K562 (cell line): ENCODE measurements at regions not wholly inside any gene's neighbourhood (a gene's known extent, or its start where the extent isn't known, plus 50 kb on each side); places are given as distances from the start of the nearest gene placed in this dataset.

Experiments
- BRD4 ChIP-seq: fragments of 200-600 bp; sonication (generic); IDR thresholded peaks from 2 replicates; pipeline ENCODE4 v1.6.1; 2017; ENCODE audit warnings: inconsistent platforms
- FOXJ2 ChIP-seq: fragments of 200-800 bp; sonication (Bioruptor generic); IDR thresholded peaks from 2 replicates; pipeline ENCODE4 v1.6.1; 2016; ENCODE audit warnings: missing genetic modification characterization, missing compliant biosample characterization
- IRF2 ChIP-seq: sonication (generic); formaldehyde crosslinking; IDR thresholded peaks from 2 replicates; pipeline ENCODE4 v1.8.1; 2022; ENCODE audit warnings: mild to moderate bottlenecking, missing genetic modification reagents
- MIER1 ChIP-seq: fragments of 450-650 bp; IDR thresholded peaks from 2 replicates; pipeline ENCODE4 v1.6.1; 2016; ENCODE audit warnings: antibody characterized with exemption, mild to moderate bottlenecking, low read depth
- PBX2 ChIP-seq, 2 experiments: IDR thresholded peaks in 1 of 2; conservative IDR thresholded peaks in 1 of 2; 2 replicates each; pipeline ENCODE4 v1.6.1; 2016; ENCODE audit warnings: low read depth in 2 of 2, mild to moderate bottlenecking in 1 of 2, missing compliant biosample characterization in 1 of 2, missing genetic modification characterization in 1 of 2, moderate library complexity in 1 of 2
- PKNOX1 ChIP-seq: fragments of 450-650 bp; IDR thresholded peaks from 2 replicates; pipeline ENCODE4 v1.6.1; 2016
- RBM34 ChIP-seq: fragments of 200-400 bp; formaldehyde crosslinking; IDR thresholded peaks from 2 replicates; pipeline ENCODE4 v1.6.1; 2018; ENCODE audit warnings: low read length, borderline replicate concordance; ENCODE audit not compliant: insufficient read depth
- TCF3 ChIP-seq: sonication (generic); formaldehyde crosslinking; IDR thresholded peaks from 2 replicates; pipeline ENCODE4 v1.4.0; 2020; ENCODE audit warnings: mild to moderate bottlenecking, missing genetic modification reagents
- TEAD4 ChIP-seq, 2 experiments: sonication (generic) in 1 of 2; formaldehyde crosslinking in 1 of 2; IDR thresholded peaks; 2 replicates each; pipeline versions ENCODE4 v1.6.1 to v1.8.0; 2012 to 2022; ENCODE audit warnings: borderline replicate concordance in 1 of 2, inconsistent platforms in 1 of 2, low read length in 1 of 2, mild to moderate bottlenecking in 1 of 2, missing genetic modification reagents in 1 of 2
- TSHZ1 ChIP-seq: fragments of 250-450 bp; sonication (Bioruptor Pico); IDR thresholded peaks from 2 replicates; pipeline ENCODE4 v1.4.0; 2020; ENCODE audit warnings: mild to moderate bottlenecking, moderate library complexity
- ZBTB9 ChIP-seq: fragments of 450-650 bp; formaldehyde crosslinking; IDR thresholded peaks from 2 replicates; pipeline ENCODE4 v1.4.0; 2020; ENCODE audit warnings: mild to moderate bottlenecking, moderate library complexity
- ZNF609 ChIP-seq: sonication (generic); formaldehyde crosslinking; IDR thresholded peaks from 2 replicates; pipeline ENCODE4 v1.8.1; 2023; ENCODE audit warnings: missing genetic modification reagents, mild to moderate bottlenecking, borderline replicate concordance

GRCh38 chr2:16400127-16400623, 265.5 kb downstream of the CYRIA start (continued):
- no peak for TF ChIP-seq MIER1
- no peak for TF ChIP-seq RBM34
- TF ChIP-seq FOXJ2 (tag) = no peak
- TF ChIP-seq PKNOX1 = peak; percentile 38; the same call in 1 of the 2 replicates
- TF ChIP-seq TEAD4 (IDR thresholded peaks at IDR 0.05; ENCODE audit: low read length) = peak; percentile 38; the same call in 1 of the 2 replicates
- TF ChIP-seq TEAD4 (CRISPR knock-in tag; IDR thresholded peaks at IDR 0.05; ENCODE audit: borderline replicate concordance) = no peak
- TF ChIP-seq TCF3 (CRISPR knock-in tag) = 0 out of 2 replicates have a peak, but pooled peaks have one; percentile 32
- TF ChIP-seq TSHZ1 (CRISPR knock-in tag) = no peak
- TF ChIP-seq IRF2 = no peak
- TF ChIP-seq PBX2 (CRISPR knock-in tag; IDR thresholded peaks at IDR 0.05; ENCODE audit: low read depth) = no peak
- 0 out of 2 replicates have a peak, but pooled peaks have one; percentile 22 for TF ChIP-seq PBX2 (tag; conservative IDR thresholded peaks at IDR 0.05; ENCODE audit: low read depth)
- TF ChIP-seq ZBTB9 = 0 out of 2 replicates have a peak, but pooled peaks have one; percentile 56
- no peak for TF ChIP-seq BRD4
- TF ChIP-seq ZNF609 (CRISPR knock-in tag) = no peak
